Pancreas (tissue), 10 donors: ENCODE measurements at regions not wholly inside any gene's neighbourhood (a gene's known extent, or its start where the extent isn't known, plus 50 kb on each side); places are given as distances from the start of the nearest gene placed in this dataset.

ENCODE experiments used
- ATAC-seq, 4 donors: fragments of 200-7000 bp; cut with Tn5 transposase; one replicate each; pipeline versions ENCODE4 v1.8.0 to v1.9.1; 2020; ENCODE audit warnings: mild to moderate bottlenecking in 4 of 4, moderate library complexity in 4 of 4
- DNase-seq, 6 donors: peaks; one replicate each; pipeline ENCODE4 v3.0.0-alpha.2; 2020
- FAIRE-seq: peaks from 2 replicates; lab custom pipeline; 2012; peaks lifted over from hg19 to GRCh38; lab: Jason Lieb, UNC
- H3K27ac ChIP-seq, 4 donors: fragments of 200-600 bp; sonication (generic); 1 replicate in 3 of 4; 2 replicates in 1 of 4; pipeline versions ENCODE4 v1.5.0 to v1.8.0; 2020
- H3K27me3 ChIP-seq, 4 donors: fragments of 200-600 bp; one replicate each; pipeline ENCODE4 v1.8.0; 2021
- H3K36me3 ChIP-seq, 3 donors: fragments of 200-600 bp; sonication (generic) in 1 of 3; one replicate each; pipeline versions ENCODE4 v1.5.0 to v1.8.0; 2020 to 2021
- H3K4me1 ChIP-seq, 3 donors: fragments of 200-600 bp; one replicate each; pipeline ENCODE4 v1.8.0; 2021
- H3K4me3 ChIP-seq, 4 donors: fragments of 200-600 bp; sonication (generic) in 2 of 4; one replicate each; pipeline versions ENCODE4 v1.5.0 to v1.8.0; 2020 to 2021
- H3K9me3 ChIP-seq, 4 donors: fragments of 200-600 bp; one replicate each; pipeline ENCODE4 v1.8.0; 2021
- WGBS, 2 donors: extraction: QIAGEN DNeasy Blood & Tissue Kit; methylation state at CpG; one replicate each; pipeline ENCODE4 v1.1.7; 2013; 5-methylcytosine and 5-hydroxymethylcytosine counted together
- intact Hi-C, 3 donors: fragments of 100-400 bp; cut with DNase I; formaldehyde crosslinking; loops; one replicate each; pipeline versions ENCODE4 v1.11.1 to v1.14.2; 2022
- TF ChIP-seq, protein P1 (sequence below), 4 donors: fragments of 200-600 bp; sonication (generic) in 3 of 4; IDR thresholded peaks; one replicate each; pipeline versions ENCODE4 v1.5.0 to v1.8.0; 2021; ENCODE audit warnings: antibody characterized with exemption in 4 of 4
- donor health status: healthy with polysubstance abuse.
- donor health status: DM: no; HTN: no; CAD: no; lungs with moderate emphysema.
- donor health status: DM: no; HTN: no; CAD: no.
- donor health status: control.
- donor health status: control.
- donor health status: Bipolar disorder and iron deficiency.
- donor health status: DM: yes; HTN: yes; CAD: no.
- donor health status: DM: no; HTN: no; CAD: no.
- donor health status: DM: no; HTN: no; CAD: no.
- donor health status: DM: yes; HTN: yes; CAD: no.

DNA sequence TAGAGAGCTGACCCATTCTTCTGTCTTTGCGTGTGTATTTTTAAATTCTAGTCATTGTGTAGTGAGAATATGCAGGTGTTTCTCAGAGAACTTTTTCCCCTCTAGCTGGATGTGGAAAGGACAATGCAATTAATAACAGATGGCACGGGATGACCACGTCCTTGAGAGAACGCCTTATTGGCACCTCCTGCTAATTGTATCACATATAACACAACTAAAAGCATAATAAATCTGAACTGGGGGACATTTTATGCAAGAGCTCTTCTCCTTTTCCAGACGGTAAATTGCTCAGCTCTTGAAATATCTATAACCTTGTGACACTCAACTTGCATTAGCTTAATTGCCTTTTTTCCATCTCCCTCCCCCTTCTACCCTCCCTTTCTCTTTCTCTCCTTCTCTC, 62.9 kb upstream of the IZUMO3 start:
- FAIRE-seq (no peak), DNase-seq (no peak), ATAC-seq (no peak)
- intact Hi-C loops = no loop called here
- Histone ChIP-seq H3K27ac (no peak overlapping the region), H3K9me3 (no peaks in the 10 kb centered on the region), H3K4me3 (no peak overlapping the region), H3K4me1 (no peaks in the 10 kb centered on the region), H3K36me3 (no peaks in the 10 kb centered on the region), H3K27me3 (no peaks in the 10 kb centered on the region)
- whole genome bisulfite sequencing, 2 donors = 38 to 41% methylated on average over 5 of the region's 5 CpGs
- TF ChIP-seq, protein P1, sequence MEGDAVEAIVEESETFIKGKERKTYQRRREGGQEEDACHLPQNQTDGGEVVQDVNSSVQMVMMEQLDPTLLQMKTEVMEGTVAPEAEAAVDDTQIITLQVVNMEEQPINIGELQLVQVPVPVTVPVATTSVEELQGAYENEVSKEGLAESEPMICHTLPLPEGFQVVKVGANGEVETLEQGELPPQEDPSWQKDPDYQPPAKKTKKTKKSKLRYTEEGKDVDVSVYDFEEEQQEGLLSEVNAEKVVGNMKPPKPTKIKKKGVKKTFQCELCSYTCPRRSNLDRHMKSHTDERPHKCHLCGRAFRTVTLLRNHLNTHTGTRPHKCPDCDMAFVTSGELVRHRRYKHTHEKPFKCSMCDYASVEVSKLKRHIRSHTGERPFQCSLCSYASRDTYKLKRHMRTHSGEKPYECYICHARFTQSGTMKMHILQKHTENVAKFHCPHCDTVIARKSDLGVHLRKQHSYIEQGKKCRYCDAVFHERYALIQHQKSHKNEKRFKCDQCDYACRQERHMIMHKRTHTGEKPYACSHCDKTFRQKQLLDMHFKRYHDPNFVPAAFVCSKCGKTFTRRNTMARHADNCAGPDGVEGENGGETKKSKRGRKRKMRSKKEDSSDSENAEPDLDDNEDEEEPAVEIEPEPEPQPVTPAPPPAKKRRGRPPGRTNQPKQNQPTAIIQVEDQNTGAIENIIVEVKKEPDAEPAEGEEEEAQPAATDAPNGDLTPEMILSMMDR (IDR thresholded peaks at IDR 0.05) = no peak

DNA sequence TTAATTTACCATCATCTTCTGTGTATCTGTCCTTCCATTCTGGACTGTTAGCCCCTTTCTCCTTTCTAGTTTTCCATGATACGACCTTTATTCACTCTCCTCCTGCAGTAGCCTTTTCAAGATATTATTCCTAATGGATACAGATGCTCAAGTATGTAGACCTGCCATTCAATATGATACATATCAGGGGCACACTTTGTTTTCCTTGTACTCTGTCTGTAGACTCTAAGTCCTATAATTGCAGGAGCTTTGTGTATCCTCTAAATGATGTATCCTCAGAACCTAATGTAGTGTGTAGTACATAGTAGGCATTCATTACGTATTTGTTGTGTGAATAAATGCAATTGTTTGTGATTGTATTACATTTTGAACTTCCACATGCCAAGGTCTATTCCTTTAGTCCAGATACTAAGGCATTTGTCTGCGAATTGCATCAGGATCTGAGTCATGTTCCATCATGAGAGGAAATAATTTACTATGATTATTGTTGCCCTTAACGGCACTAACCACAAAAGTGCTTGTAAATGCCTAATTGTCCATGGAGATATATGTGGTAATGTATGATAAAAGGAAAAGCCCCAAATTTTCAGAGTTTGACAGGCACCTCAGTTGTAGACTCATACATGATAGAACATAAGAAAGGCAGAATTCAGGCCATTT, 57.1 kb upstream of the IZUMO3 start:
- H3K4me3 ChIP-seq = no peak overlapping the region
- ATAC-seq (no peak), DNase-seq (no peak), FAIRE-seq (no peak)
- H3K4me1 ChIP-seq = no peaks in the 10 kb centered on the region
- TF ChIP-seq, protein P1 (IDR thresholded peaks at IDR 0.05) = no peak
- intact Hi-C loops = no loop called here
- no peaks in the 10 kb centered on the region for H3K36me3 ChIP-seq
- WGBS, 2 donors = 48 to 57% methylated on average over 4 of the region's 4 CpGs
- no peaks in the 10 kb centered on the region for H3K27me3 ChIP-seq
- no peak overlapping the region for H3K27ac ChIP-seq
- no peaks in the 10 kb centered on the region for H3K9me3 ChIP-seq
